ENCODE measurements at regions not wholly inside any gene's neighbourhood (a gene's known extent, or its start where the extent isn't known, plus 50 kb on each side); places are given as distances from the start of the nearest gene placed in this dataset.

DNA sequence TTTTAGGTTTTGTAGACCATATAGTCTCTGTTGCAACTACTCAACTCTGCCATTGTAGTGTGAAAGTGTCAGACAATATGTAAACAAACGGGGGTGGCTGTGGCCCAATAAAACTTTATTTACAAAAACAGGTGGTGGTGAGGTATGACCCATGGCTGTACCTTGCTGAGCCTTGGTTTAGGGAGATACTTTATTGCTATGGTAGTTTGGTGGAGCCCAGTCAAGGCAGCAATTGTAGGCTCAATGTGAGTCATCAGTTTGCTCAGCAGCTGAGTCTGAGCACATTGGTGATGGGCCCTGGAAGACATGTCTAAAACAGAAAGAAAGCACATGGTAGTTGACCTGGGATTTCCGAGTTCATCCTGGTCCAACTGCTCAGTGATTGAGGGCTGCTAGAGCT lies 242.5 kb downstream of the REEP3 start:
- TF ChIP-seq, protein P1, sequence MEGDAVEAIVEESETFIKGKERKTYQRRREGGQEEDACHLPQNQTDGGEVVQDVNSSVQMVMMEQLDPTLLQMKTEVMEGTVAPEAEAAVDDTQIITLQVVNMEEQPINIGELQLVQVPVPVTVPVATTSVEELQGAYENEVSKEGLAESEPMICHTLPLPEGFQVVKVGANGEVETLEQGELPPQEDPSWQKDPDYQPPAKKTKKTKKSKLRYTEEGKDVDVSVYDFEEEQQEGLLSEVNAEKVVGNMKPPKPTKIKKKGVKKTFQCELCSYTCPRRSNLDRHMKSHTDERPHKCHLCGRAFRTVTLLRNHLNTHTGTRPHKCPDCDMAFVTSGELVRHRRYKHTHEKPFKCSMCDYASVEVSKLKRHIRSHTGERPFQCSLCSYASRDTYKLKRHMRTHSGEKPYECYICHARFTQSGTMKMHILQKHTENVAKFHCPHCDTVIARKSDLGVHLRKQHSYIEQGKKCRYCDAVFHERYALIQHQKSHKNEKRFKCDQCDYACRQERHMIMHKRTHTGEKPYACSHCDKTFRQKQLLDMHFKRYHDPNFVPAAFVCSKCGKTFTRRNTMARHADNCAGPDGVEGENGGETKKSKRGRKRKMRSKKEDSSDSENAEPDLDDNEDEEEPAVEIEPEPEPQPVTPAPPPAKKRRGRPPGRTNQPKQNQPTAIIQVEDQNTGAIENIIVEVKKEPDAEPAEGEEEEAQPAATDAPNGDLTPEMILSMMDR (IDR thresholded peaks at IDR 0.05) = no peak
- TF ChIP-seq POLR2A (IDR thresholded peaks at IDR 0.05) = no peak

Data from esophagus squamous epithelium (tissue), 4 donors.